ENCODE measurements at regions not wholly inside any gene's neighbourhood (a gene's known extent, or its start where the extent isn't known, plus 50 kb on each side); places are given as distances from the start of the nearest gene placed in this dataset.

- no peak for DNase-seq (ENCODE audit: low read depth)
- Histone ChIP-seq H3K27me3 (ENCODE audit: control insufficient read depth, insufficient read depth, low read length) (no peaks in the 10 kb centered on the region), H3K36me3 (ENCODE audit: control insufficient read depth, insufficient read depth, low read length) (no peaks in the 10 kb centered on the region), H3K4me3 (ENCODE audit: low read depth, low read length) (no peak overlapping the region)
- TF ChIP-seq, protein P1, sequence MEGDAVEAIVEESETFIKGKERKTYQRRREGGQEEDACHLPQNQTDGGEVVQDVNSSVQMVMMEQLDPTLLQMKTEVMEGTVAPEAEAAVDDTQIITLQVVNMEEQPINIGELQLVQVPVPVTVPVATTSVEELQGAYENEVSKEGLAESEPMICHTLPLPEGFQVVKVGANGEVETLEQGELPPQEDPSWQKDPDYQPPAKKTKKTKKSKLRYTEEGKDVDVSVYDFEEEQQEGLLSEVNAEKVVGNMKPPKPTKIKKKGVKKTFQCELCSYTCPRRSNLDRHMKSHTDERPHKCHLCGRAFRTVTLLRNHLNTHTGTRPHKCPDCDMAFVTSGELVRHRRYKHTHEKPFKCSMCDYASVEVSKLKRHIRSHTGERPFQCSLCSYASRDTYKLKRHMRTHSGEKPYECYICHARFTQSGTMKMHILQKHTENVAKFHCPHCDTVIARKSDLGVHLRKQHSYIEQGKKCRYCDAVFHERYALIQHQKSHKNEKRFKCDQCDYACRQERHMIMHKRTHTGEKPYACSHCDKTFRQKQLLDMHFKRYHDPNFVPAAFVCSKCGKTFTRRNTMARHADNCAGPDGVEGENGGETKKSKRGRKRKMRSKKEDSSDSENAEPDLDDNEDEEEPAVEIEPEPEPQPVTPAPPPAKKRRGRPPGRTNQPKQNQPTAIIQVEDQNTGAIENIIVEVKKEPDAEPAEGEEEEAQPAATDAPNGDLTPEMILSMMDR (IDR thresholded peaks at IDR 0.05; ENCODE audit: insufficient read depth, low read length, poor library complexity, severe bottlenecking), result no peak
Observed at GRCh38 chr13:34634448-34634847, 307.6 kb upstream of the NBEA start.

DNA sequence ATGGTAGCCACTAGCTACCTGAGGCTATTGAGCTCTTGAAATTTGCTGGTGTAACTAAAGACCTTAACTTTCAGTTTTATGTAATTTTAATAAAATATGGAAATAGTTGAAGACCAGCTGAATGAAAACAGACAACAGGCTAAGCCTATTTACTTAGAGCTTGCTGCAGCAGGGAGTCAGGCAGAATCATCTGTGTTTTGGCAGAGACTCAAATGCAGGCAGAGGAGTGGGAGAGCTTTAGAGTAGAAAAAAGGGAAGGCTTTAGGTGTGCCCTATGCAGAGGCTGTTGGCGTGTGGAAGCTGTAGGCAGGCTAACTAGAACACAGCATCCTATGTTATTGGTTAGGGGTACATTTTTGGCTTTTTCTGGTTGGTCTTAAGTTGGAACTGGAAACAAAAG is 304.9 kb upstream of the NBEA start:
- H3K4me3 ChIP-seq (ENCODE audit: low read depth, low read length), result no peak overlapping the region
- H3K36me3 ChIP-seq (ENCODE audit: control insufficient read depth, insufficient read depth, low read length), result no peaks in the 10 kb centered on the region
- no peaks in the 10 kb centered on the region for H3K27me3 ChIP-seq (ENCODE audit: control insufficient read depth, insufficient read depth, low read length)
- TF ChIP-seq, protein P1 (IDR thresholded peaks at IDR 0.05; ENCODE audit: insufficient read depth, low read length, poor library complexity, severe bottlenecking), result no peak
- DNase-seq (ENCODE audit: low read depth), result no peak

DNA sequence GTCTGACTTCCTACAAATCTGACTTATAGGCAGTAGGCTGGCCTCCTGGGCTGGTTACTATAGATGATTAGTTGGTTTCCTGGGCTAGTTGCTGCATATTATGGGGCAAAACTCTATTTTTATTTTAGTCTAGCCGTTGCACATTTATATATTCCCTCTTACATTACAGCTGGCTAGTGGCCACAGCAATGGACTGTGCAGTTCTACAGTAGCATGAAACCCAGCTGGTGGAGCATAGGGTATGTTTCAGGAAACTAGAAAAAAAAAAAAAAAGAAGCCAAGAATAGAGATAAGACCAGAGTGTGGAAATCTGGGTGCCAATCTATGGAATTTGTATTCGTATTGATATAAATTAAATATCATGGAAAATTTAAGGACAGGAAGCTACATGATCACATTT is 304.4 kb upstream of the NBEA start:
- TF ChIP-seq, protein P1 (IDR thresholded peaks at IDR 0.05; ENCODE audit: insufficient read depth, low read length, poor library complexity, severe bottlenecking), result no peak
- DNase-seq (ENCODE audit: low read depth), result no peak
- no peak overlapping the region for H3K4me3 ChIP-seq (ENCODE audit: low read depth, low read length)
- no peaks in the 10 kb centered on the region for H3K36me3 ChIP-seq (ENCODE audit: control insufficient read depth, insufficient read depth, low read length)
- no peaks in the 10 kb centered on the region for H3K27me3 ChIP-seq (ENCODE audit: control insufficient read depth, insufficient read depth, low read length)

DNA sequence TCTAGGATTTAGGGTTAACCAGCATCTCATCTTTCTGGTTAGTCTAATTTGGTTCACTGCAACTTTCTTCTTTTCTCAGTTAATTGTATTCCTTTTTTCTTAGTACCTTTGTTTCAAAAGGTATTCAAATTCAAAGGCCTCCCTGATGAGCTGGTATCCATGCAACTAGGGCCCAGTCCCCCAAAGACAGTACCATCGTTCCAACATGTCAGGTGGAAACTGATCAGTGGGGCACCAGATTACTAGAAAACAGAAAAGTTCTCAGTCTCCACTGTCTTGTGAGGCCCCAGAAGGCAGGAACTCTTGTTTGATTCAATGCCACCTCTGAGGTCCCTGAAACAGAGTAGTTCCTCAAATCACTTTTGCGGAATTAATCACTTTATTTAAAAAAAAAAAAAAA is 303.2 kb upstream of the NBEA start:
- no peak overlapping the region for H3K4me3 ChIP-seq (ENCODE audit: low read depth, low read length)
- no peaks in the 10 kb centered on the region for H3K27me3 ChIP-seq (ENCODE audit: control insufficient read depth, insufficient read depth, low read length)
- H3K36me3 ChIP-seq (ENCODE audit: control insufficient read depth, insufficient read depth, low read length), result no peaks in the 10 kb centered on the region
- no peak for DNase-seq (ENCODE audit: low read depth)
- TF ChIP-seq, protein P1 (IDR thresholded peaks at IDR 0.05; ENCODE audit: insufficient read depth, low read length, poor library complexity, severe bottlenecking), result no peak

DNA sequence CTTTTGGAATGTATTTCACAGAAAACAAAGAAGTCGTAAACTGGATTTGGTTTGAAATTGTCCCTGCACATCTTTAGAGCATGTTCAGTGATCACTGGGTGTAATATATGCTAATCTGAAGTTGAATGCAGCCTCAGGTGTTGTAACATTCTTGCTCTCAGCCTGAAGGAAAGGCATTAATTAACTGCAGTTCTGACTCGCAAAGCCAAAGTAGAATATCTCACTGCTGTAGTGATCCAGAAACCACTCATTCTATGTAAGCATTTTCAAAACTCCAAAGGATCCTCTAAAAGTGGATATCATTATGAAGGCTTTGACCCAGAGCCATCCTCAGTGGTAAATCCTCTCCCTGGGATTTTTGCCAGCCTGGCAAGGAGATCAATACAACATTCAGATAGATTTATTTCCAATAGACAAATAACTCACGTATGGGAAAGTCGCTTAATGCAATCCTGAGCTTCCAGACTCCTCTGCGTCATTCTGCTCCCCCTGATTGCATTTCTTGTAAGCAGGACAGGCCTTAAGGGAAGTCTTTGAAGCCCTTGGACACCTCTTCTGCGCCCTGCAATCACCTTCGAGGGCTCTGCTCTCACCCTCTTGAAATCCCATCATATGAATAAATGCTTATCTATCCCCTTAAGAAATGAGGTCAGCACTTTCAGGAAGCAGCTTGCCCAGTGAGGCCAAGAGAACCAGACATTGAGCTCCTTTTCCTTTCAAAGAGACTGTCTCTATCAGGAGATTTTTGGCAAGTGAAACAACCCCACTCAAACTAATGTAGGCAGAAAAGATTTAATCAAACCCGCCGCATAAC is 301.7 kb upstream of the NBEA start:
- Histone ChIP-seq H3K27me3 (ENCODE audit: control insufficient read depth, insufficient read depth, low read length) (no peaks in the 10 kb centered on the region), H3K36me3 (ENCODE audit: control insufficient read depth, insufficient read depth, low read length) (no peaks in the 10 kb centered on the region), H3K4me3 (ENCODE audit: low read depth, low read length) (no peak overlapping the region)
- TF ChIP-seq, protein P1 (IDR thresholded peaks at IDR 0.05; ENCODE audit: insufficient read depth, low read length, poor library complexity, severe bottlenecking), result no peak
- no peak for DNase-seq (ENCODE audit: low read depth)

DNA sequence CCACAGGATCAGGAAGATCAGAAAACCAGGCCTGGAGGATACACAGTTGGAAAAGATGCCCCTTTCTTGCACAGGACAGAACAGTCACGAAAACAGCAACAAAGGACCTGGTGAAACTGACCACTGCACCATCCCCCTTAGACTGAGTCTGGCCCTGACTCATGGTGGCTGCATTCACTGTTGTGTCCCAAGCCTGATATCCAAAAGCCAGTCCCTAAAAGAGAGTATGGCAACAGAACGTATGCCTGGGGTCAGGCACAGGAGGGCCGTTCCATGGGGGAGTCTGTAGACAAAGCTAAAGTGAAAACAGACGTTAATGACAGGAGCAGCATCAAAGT is 301.1 kb upstream of the NBEA start:
- DNase-seq (ENCODE audit: low read depth), result no peak
- no peaks in the 10 kb centered on the region for H3K36me3 ChIP-seq (ENCODE audit: control insufficient read depth, insufficient read depth, low read length)
- H3K27me3 ChIP-seq (ENCODE audit: control insufficient read depth, insufficient read depth, low read length), result no peaks in the 10 kb centered on the region
- TF ChIP-seq, protein P1 (IDR thresholded peaks at IDR 0.05; ENCODE audit: insufficient read depth, low read length, poor library complexity, severe bottlenecking), result no peak
- H3K4me3 ChIP-seq (ENCODE audit: low read depth, low read length), result no peak overlapping the region

Measured in kidney epithelial cell (primary cell).